AG10803 (cell line): ENCODE measurements at regions not wholly inside any gene's neighbourhood (a gene's known extent, or its start where the extent isn't known, plus 50 kb on each side); places are given as distances from the start of the nearest gene placed in this dataset.

ENCODE experiments used
- DNase-seq: peaks from one replicate; pipeline ENCODE4 v3.0.0; 2010; ENCODE audit warnings: low read depth
- H3K4me3 ChIP-seq: 2 replicates; pipeline ENCODE4 v1.5.1; 2011; ENCODE audit warnings: mild to moderate bottlenecking, low read length, control low read depth
- TF ChIP-seq, protein P1 (sequence below): conservative IDR thresholded peaks from 2 replicates; pipeline ENCODE4 v1.5.1; 2011; ENCODE audit warnings: mild to moderate bottlenecking, low read length, control low read depth, inconsistent platforms

DNA sequence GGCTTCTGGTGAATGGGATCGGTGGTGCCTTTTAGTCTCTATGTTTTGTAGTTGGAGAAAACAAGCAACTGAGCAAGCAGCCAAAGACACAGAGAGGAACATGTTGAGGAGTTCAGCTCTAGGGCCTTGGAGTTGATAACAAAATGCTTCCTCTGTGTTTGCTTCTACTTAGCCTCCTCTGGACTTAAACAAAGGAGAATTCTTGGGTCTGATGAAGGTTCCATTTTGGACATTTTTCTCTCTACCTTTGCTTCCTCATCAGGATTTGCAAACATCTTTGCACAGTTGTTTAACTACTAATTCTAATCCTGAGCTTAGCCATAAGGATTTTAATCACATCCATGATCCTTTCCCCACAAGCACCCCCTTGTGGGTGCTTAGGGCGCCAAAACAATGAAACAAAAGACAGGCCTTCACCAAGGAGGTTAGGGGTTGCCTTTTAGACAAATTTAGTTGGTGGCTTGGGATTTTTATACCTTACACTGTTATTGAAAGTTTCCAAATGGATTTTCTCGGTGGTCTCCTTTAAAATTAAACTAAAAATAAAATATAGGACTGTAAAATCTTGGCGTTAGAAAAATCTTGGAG, 148.5 kb upstream of the SATB2 start:
- H3K4me3 ChIP-seq, result no peak overlapping the region
- TF ChIP-seq, protein P1, sequence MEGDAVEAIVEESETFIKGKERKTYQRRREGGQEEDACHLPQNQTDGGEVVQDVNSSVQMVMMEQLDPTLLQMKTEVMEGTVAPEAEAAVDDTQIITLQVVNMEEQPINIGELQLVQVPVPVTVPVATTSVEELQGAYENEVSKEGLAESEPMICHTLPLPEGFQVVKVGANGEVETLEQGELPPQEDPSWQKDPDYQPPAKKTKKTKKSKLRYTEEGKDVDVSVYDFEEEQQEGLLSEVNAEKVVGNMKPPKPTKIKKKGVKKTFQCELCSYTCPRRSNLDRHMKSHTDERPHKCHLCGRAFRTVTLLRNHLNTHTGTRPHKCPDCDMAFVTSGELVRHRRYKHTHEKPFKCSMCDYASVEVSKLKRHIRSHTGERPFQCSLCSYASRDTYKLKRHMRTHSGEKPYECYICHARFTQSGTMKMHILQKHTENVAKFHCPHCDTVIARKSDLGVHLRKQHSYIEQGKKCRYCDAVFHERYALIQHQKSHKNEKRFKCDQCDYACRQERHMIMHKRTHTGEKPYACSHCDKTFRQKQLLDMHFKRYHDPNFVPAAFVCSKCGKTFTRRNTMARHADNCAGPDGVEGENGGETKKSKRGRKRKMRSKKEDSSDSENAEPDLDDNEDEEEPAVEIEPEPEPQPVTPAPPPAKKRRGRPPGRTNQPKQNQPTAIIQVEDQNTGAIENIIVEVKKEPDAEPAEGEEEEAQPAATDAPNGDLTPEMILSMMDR, result peak; percentile 34
- DNase-seq, result no peak

DNA sequence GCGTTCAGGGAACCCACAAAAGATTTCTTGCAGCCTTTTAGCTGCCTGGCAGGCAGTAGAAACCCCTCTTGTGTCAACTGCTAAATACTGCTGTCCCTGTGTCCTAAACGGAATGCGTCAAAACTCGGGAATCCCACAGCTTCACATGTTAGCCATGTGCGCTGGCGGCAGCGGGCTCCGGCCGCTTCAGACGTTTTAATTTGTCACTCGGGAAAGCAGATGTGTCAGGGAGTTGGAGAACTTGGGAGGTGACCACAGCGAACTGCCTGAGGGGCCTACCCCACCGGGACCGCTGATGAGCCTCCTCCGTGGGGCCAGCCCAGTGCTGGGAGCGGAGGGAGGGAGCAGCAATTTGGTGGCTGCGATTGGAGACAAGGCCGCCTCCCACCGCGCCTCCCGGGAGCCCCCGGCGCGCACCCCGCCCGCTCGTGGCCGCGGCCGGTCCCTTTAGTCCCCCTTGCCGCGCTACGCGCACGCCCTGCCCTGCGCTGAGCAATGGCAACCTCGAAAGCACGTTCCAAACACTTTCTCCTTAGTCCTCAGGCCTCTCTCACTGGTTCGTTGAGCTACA, 146.1 kb upstream of the SATB2 start:
- H3K4me3 ChIP-seq, result no peak overlapping the region
- TF ChIP-seq, protein P1, result no peak
- no peak for DNase-seq

DNA sequence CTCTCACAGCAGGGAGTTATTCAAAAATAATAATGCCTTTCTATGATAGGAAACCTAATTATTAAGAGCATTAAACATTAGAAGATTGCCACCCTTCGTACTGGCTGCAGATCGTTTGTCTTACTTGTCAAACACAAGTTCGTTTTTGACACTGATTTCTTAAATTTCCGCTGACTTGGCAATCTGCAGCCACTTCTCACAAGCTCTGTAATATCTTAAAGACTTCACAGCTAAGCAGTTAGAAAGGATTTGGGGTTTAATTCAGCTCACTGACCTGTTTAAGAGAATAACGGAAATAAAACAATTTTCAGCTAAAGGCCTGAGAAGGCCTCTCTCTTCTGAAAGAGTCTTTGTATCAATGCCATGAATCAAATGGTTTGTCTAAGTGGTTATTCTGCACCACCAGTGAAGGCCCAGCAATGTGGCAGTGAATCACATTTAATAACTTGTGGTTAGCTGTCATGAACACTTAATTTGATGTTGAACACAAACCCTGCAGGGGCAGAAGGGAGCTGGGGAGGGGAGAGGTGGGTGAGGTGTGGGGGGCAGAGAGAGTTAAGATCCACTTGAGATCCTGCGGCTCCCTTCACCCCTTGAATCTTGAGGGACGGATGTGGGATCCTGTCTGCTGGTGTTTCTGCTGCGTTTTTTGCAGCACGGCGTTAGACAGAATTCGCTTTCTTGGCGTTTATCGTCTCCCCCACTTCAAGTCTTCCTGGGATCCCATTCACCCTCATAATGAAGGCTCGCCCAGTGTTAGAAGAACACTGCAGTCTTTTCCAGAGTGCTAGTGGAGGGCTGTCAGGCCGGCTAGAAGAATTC, 145.4 kb upstream of the SATB2 start:
- DNase-seq, result no peak
- TF ChIP-seq, protein P1, result no peak
- no peak overlapping the region for H3K4me3 ChIP-seq

DNA sequence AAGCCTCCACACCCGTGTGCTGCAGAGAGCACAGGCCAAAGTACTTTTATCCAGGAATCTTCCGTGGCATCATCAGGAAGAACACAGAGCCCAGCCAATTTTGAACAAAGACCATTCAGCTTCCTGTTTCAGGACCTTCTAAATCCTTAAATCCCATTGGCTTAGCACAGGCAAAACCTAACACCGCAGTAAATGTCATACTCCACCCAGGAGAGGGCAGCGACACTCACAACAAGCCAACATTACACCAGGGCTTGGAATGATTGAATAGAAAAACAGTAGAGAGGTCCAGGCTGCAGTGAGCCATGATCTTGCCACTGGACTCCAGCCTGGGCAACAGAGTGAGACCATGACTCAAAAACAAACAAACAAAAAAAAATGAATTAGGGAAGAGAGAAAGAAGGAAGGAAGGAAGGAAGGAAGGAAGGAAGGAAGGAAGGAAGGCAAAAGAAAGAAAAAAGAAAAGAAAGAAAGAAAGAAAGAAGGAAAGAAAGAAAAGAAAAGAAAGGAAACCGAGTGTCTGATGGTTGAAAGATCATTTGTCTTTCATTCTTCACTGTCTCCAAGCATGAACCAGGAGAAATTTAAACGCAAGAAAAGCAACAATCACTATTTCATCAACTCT, 144.6 kb upstream of the SATB2 start:
- DNase-seq, result no peak
- TF ChIP-seq, protein P1, result peak; percentile 12; the same call in 1 of the 2 replicates
- H3K4me3 ChIP-seq, result no peak overlapping the region

DNA sequence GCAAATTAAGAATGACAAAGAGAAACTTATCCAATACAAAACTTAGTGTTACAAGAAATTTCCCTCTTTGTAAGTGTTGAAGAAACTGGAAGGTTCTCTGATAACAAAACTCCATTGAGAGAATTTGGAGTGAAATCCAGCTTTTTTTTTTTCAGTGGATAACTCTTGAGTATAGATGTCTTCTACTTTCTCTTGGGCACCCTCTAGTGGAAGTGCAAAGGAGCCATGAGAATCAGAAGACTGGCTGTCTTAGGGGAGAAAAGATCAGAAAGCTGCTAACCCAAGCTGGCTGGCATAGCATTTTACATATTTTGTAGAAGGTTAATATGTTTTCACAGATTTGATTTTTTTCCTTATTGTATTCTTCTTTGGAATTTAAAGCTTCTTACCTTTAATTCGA, 138.8 kb upstream of the SATB2 start:
- TF ChIP-seq, protein P1, result peak; percentile 59
- DNase-seq, result peak; percentile 34
- no peak overlapping the region for H3K4me3 ChIP-seq

DNA sequence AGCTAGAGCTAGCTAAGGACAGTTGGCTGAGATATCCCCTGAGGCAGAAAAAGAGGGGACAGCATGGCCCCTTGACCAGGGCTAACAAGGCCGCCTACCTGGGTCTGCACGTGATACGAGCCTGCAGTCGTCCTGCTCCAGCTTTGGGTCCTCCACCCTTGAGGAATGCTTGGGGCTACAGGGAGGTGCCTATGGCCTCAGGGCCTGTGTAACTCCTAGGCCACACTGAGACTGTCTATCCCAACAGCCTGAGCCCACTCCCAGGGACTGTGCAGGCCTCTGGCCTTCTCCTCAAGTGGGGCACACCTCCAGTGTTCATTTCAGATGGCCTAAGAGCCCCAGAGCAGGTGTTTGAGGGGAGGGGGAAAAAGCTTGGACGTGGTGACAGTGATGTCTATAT, 136.7 kb upstream of the SATB2 start:
- no peak for DNase-seq
- TF ChIP-seq, protein P1, result no peak
- no peak overlapping the region for H3K4me3 ChIP-seq
